ENCODE measurements at regions not wholly inside any gene's neighbourhood (a gene's known extent, or its start where the extent isn't known, plus 50 kb on each side); places are given as distances from the start of the nearest gene placed in this dataset.
"Not testable (repeated sequence)": the region's sequence is repeated elsewhere in the genome, so short reads cannot be mapped to it uniquely, and the experiment has no call there.

DNA sequence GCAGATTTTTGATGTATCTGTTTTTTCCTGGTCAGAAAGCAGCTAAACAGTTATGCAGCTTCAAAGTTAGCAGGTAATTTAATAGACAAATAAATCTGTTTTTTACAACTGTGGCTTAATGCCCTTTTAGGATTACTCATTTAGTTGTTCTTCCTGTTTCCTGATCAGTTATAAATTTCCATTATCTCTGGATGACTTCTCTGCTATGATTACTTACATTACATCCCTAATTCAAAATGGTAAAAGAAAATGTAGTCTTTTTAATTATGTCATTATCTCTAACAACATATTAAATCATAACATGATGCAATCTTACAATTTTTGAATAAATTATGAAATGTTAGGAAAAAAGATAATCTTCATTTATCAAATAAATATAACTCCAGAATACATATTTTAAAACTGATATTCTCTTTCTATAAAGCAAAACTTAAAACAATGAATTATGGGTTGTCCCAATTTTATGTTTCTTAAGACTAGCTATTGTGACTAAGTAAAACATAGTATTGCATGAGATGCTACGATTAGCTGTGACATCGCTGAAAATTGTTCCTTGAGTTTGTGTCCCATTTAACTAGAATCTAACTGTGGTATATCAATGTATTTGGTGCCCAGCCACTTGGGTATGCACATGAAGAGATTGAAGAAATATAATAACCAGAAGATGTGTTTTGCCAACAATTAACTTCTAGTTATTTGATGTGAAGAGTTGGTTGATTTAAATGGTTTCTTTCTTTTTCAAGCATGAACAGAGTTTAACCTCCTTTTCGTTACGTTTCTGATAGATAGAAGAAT is 605.3 kb upstream of the SPRY2 start:
- no peak for DNase-seq (ENCODE audit: low spot score)

DNA sequence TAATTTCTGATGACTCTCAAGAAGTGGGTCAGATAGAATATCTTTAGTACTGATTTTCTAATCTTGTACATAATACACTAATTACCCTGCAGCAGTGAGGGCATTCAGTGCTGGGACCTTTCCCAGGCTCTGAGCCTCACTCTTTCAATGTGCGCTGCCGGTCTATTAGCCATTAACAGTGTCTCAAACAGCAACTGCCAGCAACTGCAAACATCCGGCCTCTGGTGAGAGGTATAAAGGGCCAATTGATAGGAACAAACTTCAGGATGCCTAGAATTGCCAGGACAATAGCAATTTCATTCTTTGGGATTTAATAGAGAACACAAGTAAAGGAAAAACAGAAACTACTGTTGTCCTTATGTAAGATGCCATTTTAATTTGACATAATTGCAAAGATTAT is 604.4 kb upstream of the SPRY2 start:
- no peak for DNase-seq (ENCODE audit: low spot score)

DNA sequence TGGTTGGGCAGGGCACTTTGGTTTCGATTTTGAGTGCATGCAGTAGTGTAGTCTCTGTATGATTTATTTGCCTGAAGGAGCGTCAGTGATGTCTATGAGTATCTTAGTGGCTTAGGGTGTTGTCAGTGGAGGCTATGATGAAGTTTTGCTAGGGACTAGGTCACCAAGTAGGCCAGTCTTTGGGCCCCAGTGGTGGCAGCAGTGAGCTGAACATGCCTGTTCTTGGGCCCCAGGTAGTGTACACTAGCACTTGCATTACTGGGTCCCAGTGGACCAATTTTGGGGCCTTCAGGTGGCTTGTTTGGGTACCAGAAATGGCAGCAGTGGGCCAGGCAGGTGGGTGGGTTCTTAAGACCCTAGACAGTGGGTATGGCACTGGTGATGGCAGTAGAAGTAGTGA is 598.7 kb upstream of the SPRY2 start:
- no peak for DNase-seq (ENCODE audit: low spot score)

DNA sequence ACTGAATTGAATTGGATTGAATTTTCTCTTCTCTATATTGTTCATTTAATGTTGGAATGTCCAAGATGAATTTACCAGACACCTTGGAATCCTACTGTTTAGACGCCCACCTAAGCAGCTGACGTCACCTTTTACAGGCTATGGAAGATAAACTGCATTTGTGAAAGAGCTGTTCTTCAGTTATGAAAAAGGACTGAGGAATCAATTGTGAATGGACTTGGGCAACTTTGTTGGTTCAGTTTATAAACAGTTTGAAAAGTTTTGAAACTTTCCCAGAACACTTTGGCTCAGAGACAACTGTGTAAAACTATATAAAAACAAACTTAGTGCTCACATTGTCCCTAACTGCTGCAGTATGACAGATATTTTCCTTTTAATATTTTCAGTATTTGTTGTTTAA is 590.8 kb upstream of the SPRY2 start:
- no peak for DNase-seq (ENCODE audit: low spot score)

DNA sequence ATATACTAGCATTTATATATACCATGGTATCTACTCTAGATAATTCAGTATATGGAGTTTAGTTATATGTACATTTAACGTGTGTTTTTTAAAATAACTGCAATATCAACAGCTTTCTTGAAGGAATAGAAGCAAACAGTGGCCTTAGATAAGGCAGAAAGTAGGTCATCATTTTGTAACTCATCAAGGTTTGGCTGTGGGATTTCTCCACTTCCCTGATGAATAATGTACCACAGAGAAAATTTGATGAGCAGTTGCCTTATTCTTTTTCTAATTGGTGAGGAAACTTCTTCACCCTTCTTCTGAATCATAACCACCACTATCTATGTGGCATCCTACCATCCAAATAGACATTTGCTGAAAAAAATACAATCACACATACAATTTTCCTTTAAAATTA is 590.2 kb upstream of the SPRY2 start:
- no peak for DNase-seq (ENCODE audit: low spot score)

DNA sequence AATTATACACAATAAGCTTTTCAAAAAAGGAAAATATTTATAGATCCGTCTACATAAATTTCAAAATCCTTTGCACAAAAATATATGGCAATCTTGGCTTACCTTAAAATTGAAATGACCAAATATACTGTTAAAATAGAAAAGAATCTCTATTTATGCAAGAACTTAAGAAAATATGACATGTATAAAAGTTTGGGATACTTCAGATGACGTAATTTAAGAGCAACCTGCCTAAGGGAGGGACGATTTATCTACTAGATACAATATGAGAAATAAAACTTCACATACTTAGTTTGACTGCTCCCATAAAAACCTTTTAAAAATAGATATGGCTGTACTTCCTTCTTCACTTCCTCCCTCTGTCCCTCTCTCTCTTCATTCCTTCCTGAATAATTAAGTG is 587.3 kb upstream of the SPRY2 start:
- DNase-seq (ENCODE audit: low spot score), result no peak

DNA sequence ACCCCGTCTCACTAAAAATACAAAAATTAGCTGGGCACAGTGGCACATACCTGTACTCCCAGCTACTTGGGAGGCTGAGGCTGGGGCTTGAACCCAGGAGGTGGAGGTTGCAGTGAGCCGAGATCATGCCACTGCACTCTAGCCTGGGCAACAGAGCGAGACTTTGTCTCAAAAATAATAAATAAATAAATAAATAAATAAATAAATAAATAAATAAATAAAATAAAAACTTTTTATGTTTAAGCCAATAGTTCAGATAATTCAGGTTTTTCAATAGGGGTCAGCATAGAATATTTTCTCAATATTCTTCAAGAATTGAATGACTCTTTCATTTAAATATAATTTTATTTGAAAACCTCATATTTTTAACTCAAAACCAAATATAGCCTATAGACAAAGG is 585.1 kb upstream of the SPRY2 start:
- DNase-seq (ENCODE audit: low spot score), result not testable (repeated sequence)

DNA sequence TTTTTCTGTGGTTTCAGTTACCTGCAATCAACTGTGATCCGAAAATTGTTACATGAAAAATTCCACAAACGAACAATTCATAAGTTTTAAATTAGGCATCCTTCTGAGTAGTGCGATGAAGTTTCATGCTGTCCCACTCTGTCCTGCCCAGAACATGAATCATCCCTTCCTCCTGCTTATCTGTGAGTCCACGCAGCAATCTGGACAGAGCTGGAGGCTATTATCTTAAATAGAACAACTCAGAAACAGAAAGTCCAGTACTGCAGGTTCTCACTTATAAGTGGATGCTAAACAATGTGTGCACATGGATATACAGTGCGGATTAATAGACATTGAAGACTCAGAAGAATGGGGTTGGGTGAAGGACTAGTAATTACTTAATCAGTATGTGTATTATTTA is 583.7 kb upstream of the SPRY2 start:
- no peak for DNase-seq (ENCODE audit: low spot score)

DNA sequence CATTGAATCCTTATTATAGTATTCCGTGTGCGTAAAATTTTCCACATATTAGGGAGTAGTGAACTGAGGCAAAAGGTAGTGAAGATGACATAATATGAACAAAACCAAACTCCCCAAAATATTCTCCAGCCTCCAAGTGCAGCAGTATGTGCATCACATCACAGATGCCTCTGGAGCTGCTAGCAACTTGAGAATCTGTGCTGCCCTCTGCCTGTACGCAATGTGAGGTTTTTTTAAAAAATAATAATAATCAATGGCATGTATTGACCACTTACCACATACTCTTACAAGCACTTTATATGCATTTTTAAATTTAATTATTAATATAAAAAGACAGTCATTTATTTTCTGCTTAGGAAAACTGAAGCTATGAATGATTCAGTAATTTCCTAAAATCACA is 583.0 kb upstream of the SPRY2 start:
- DNase-seq (ENCODE audit: low spot score), result no peak

DNA sequence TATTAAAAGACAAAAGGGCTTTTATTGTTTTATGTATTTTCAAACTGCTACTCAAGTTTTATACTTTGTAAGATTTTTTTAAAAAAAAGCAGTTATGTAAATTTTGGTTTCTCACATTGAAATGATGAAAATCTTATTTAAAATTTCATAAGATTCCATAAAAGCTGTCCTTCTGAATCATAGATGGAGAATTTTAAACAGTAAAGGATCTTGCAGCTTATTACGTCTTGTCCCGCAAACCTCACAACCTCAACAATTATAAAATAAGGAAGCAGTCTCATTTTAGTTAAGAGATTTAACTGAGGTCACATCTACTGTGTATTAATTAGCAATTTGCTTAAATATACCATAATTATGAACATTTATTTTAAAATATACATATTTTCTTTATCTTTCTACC is 581.0 kb upstream of the SPRY2 start:
- DNase-seq (ENCODE audit: low spot score), result no peak

DNA sequence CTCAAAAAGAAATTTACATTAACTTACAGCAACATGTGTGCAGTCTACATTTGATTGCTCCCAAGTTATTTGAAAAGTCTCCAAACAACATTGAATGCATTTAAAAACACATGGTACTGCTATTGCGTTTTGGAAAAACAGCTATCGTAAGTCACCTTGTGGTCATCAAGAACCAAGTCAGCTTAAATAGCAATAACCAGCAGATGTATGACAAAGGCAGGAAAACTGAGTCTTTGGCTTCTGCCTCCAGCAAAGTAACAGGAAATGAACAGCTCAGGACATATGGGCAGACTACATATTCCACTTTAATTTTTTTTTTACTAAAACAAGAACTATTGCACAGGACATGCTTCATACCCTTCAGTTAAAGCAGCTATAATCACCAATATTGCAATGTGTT is 580.6 kb upstream of the SPRY2 start:
- DNase-seq (ENCODE audit: low spot score), result no peak

DNA sequence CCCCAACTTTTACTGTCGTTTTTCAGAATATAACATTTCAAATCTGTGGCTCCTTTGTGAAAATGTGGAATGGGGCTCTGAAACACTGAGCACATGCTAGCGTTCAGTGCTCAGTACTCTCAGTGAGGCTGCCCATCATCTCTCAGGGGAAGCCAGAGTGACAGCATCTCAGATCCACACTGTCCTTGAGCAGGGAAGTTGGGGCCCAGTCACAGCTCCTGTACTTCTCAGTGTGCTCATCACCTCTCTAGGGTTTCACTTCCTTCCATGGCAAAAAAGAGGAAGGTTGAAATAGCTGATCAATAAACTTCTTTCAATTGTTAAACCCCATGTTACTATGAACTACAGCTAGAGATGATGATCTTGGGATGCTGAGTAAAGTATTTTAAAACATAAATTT is 565.9 kb upstream of the SPRY2 start:
- no peak for DNase-seq (ENCODE audit: low spot score)

DNA sequence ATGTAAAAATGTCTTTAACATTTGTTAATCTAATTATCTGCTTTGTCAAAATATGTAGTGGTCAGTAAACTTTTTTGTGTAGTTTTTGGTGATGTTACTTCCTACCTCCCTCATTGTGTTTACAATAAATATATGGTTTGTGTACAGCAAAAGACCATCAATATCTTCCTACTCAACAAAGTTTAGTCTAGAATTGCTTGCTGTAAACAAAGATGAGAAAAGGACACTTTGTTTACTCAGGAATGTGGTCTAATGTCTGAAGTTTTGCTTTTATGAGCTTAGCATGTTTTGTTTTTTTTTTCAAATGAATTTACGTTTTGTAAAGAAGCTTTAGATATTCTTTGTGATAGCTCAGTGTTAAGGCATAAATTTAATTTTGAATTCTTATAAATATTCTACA is 563.5 kb upstream of the SPRY2 start:
- DNase-seq (ENCODE audit: low spot score), result no peak

DNA sequence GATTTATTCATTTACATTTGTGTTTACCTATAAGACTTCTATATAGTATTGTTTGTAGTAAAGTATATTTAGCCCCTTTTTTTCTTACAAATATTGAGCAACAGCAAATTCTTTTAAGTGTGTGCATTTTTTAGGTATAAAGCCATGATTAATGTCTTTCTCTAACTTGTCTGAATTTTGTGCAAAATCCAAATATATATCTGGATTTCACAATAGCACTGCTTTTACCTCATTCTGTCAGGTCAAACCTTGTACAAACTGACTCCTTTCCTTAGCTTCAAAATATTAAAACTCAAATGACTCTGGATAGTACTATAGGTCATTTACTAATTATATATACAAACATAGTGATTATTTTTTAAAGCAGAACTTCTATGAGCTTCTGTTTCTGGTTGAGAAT is 563.0 kb upstream of the SPRY2 start:
- no peak for DNase-seq (ENCODE audit: low spot score)

DNA sequence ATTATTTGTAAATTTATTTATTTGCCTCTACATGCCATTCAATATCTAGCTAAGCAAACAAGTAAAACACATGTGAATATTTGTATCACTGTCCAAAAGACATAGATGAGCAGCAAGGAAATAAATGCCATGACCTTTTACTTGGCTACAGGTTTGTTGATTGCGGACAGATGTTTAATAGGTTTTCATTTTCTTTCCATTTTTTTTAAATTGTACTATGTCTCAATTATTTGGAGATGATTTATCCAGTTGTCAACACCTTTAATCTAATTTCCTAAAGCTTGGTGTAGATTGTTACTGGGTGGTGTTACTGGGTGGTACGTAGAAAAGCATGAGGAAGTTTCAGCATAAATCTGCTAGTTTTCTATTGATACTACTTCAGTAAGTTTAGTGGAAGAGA is 560.6 kb upstream of the SPRY2 start:
- DNase-seq (ENCODE audit: low spot score), result no peak

DNA sequence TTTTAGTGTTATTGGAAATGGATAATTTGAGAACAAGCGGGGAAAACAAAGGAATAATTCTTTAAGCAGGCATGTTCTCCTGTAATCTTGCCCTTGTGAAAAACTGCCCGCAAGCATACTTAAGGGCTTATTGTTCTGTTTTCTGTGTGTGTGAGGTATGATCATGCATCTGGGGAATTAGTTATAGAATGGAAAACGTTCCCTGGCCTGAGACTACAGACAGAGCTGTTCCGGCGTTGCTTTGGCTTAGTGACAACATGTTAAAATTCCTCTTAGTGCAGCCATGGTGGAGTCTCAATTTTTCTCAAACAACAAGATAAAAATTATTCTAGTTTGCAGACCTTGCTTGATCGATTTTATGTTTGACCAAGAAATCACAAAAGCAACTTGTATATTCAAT is 560.2 kb upstream of the SPRY2 start:
- DNase-seq (ENCODE audit: low spot score), result no peak

DNA sequence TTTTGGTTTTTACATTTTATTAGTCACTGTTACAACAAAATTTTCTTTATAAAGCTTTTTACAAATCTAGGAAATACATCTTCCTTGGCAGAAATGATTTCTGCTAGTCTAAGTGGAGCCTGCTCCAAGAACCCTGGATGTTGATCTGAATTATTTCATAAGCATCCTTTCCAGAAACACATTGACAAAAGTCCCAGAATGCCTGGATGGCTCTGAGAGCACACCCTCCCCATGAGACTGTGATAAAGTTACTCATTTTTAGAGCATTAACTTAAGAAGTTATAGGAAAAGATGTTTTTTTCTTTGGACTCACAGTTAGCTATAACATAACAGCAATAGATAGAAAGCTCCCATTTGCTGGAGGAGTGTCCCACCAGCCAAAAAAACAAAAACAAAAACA is 559.6 kb upstream of the SPRY2 start:
- no peak for DNase-seq (ENCODE audit: low spot score)

DNA sequence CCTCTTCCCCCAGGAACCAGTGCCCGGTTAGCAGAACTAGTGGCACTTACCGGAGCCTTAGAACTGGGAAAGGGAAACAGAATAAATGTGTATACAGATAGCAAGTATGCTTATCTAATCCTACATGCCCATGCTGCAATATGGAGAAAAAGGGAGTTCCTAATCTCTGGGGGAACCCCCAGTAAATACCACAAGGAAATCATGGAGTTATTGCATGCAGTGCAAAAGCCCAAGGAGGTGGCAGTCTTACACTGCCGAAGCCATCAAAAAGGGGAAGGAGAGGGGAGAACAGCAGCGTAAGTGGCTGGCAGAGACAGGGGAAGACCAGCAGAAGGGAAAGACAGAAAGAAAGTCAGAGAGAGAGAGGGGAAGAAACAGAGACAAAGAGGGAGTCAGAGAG is 556.7 kb upstream of the SPRY2 start:
- not testable (repeated sequence) for DNase-seq (ENCODE audit: low spot score)

DNA sequence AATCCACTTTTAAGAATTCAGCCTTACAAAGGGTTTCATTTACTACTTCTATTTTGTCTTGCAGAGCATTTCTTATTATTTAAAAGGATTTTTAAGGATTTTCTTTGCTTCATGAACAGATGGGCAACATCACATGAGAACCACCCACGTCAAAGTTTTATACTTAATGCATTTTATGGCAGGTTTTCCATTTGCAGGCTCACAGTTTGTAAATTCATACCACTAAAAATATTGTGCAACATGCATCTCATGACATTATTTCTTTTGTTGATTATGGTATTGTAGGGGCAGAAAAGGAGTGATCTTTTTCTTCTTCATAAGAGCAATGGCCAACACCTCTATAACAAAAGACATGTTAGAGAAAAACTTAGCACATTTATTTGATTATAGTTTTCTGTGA is 554.0 kb upstream of the SPRY2 start:
- no peak for DNase-seq (ENCODE audit: low spot score)

DNA sequence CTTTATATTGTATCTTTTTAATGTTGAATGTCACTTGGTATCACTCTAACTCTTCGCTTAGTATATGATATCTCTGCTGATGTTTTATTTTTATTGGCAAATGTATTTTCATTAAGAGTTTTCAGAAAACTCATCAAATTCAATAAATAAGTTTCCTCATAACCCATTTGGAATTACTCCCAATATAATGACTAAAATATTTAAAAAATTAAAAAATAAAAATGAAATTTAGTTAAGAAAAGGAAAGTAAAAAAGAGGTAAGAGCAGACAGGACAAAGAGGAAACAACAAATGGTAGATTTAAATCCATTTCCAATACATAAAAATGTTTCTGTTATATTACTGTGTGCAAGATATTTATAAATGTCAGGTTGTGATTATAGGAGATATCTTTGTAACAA is 548.9 kb upstream of the SPRY2 start:
- DNase-seq (ENCODE audit: low spot score), result no peak

DNA sequence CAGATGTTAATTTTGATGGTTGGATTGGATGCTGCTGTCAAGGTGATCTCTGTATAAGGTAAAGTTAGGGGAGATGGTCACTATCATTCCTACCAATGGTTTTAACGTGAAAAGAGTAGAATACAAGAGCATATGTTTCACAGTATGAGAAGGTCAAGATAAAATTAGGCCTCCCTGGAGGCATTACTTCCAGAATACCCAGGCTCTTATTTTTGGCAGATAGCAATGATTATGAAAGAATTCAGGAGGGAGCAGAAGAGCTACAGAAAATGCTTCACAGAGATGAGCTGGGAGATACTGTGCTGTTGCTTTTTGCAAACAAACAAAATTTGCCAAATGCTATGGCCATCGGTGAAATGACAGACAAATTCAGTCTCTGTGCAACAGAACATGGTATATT is 547.5 kb upstream of the SPRY2 start:
- DNase-seq (ENCODE audit: low spot score), result no peak

DNA sequence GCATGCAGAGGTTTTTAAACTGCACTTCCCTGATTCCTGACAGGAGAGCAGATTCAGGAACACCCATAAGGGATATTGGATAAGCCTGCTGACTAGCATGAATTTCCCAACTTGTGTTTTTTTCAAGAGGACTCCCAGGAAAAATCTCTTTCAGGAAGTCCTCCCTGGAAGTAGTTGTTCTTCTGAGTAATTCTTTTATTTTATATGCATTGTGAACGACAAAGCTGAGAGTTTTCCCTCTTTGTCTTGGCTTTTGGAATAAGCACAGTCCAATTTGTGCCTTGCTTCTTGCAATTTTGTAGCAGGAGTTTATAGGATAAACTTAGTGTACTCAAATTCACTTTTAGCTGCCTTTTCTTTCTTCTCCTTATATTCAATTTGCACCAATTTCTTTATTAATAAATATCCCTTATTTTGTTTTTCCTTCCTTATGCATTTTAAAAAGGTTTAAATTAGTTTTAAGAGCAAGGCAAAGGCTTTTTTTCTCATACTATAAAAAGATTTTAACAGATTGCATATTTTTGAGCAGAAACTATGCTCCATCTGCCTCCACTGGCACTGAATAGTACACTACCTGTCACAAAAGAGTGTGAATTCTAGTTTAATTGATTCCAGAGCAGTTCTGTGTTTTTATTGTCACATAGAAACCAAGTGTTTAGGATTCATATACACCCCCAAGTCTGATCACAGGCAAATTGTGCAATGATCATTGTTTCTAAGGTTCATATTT is 543.3 kb upstream of the SPRY2 start:
- no peak for DNase-seq (ENCODE audit: low spot score)

DNA sequence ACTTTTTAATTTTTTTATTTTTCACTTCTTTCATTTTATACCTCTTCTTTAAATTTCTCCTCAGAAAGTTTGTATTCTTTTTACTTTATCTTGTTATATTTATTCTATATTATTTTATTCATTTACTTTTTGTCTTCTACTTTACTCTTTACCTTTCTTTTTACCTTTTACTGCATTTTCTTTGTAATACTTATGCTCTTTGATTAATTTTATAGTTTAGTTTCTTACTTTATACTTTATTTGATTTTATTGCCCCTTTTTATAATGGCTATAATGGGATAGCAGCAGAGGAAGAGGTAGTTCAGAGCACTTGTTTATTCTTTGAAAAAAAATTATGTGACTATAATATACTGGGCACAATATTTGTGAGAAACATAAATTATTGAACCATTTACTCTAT is 542.6 kb upstream of the SPRY2 start:
- no peak for DNase-seq (ENCODE audit: low spot score)

DNA sequence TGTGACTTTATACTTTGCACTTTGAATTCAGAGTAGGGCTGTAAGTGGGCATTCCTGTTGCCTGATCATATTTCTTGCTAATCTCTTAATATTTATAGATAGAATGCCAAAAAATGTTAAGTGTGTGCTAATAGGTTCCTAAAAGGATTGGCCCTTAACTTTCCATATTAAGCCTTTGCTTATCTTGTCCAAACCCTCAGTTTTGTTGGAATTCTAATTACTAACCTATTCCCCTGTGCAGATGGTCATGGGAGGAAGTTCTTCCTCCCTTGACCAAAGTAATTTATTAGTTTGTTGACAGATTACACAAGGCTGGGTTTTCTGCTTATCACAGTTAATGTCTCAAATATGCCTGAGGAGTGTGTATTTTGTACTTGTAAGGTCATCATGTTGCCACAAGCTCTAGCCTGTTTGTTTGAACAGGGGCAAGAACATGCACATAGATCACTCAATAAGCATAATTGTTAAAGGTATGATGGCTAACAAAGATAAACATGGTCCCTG is 541.1 kb upstream of the SPRY2 start:
- DNase-seq (ENCODE audit: low spot score), result no peak

Measured in activated CD4-positive, alpha-beta T cell treated with anti-CD3 and anti-CD28 coated beads, Interleukin-2, Interleukin-4, amounts not matched to agents 100 ng/mL and 50 ng/mL, durations not matched to agents 16 hours and 8 hours (primary cell).